Uterus (tissue), 3 donors: ENCODE measurements at regions not wholly inside any gene's neighbourhood (a gene's known extent, or its start where the extent isn't known, plus 50 kb on each side); places are given as distances from the start of the nearest gene placed in this dataset.

Experiments used
- DNase-seq, 2 donors: peaks; one replicate each; pipeline ENCODE4 v3.0.0-alpha.2; 2019 to 2020
- H3K27ac ChIP-seq, 2 donors: fragments of 200-600 bp; sonication (generic); 1 replicate in 1 of 2; 2 replicates in 1 of 2; pipeline ENCODE4 v1.5.1; 2016 to 2018
- H3K27me3 ChIP-seq, 2 donors: fragments of 200-600 bp; sonication (generic); one replicate each; pipeline ENCODE4 v1.5.1; 2018 to 2019; ENCODE audit warnings: control low read depth in 1 of 2
- H3K36me3 ChIP-seq, 2 donors: fragments of 200-600 bp; sonication (generic); one replicate each; pipeline ENCODE4 v1.5.1; 2019; ENCODE audit warnings: control low read depth in 1 of 2
- H3K4me1 ChIP-seq, 2 donors: fragments of 200-600 bp; sonication (generic); one replicate each; pipeline ENCODE4 v1.5.1; 2018 to 2019; ENCODE audit warnings: control low read depth in 1 of 2
- H3K4me3 ChIP-seq, 2 donors: fragments of 200-600 bp; sonication (generic); 1 replicate in 1 of 2; 2 replicates in 1 of 2; pipeline ENCODE4 v1.5.1; 2018 to 2019; ENCODE audit warnings: mild to moderate bottlenecking in 1 of 2
- H3K9me3 ChIP-seq, 2 donors: fragments of 200-600 bp; sonication (generic); one replicate each; pipeline ENCODE4 v1.5.1; 2019; ENCODE audit warnings: control low read depth in 1 of 2
- CTCF ChIP-seq, 4 experiments: fragments of 200-600 bp in 2 of 4; fragments of 450-650 bp in 2 of 4; sonication (generic) in 2 of 4; IDR thresholded peaks; one replicate each; pipeline ENCODE4 v1.5.1; 2016 to 2019; ENCODE audit warnings: antibody characterized with exemption in 4 of 4, mild to moderate bottlenecking in 2 of 4, moderate library complexity in 1 of 4
- POLR2A ChIP-seq, 2 donors: fragments of 450-650 bp; IDR thresholded peaks; one replicate each; pipeline ENCODE4 v1.6.1; 2016; ENCODE audit warnings: antibody characterized with exemption in 2 of 2, mild to moderate bottlenecking in 1 of 2, moderate library complexity in 1 of 2
- intact Hi-C: fragments of 100-400 bp; cut with DNase I; formaldehyde crosslinking; loops from one replicate; pipeline ENCODE4 v1.15.1; 2023; ENCODE audit warnings: low total_unique reads
- donor health status: DM: yes; HTN: yes; CAD: no.

GRCh38 chr4:123050018-123050417 lies 127.6 kb upstream of the NUDT6 start:
- intact Hi-C loops = no loop called here
- H3K4me1 ChIP-seq = no peaks in the 10 kb centered on the region
- no peaks in the 10 kb centered on the region for H3K36me3 ChIP-seq
- no peak for DNase-seq
- H3K27ac ChIP-seq = no peak overlapping the region
- no peak for TF ChIP-seq POLR2A (IDR thresholded peaks at IDR 0.05)
- TF ChIP-seq CTCF (IDR thresholded peaks at IDR 0.05) = no peak
- no peaks in the 10 kb centered on the region for H3K27me3 ChIP-seq
- H3K4me3 ChIP-seq = no peak overlapping the region
- H3K9me3 ChIP-seq = peaks cover 0 to 14% of the 10 kb centered on the region in 2 donors

- H3K9me3 ChIP-seq = peaks cover 0 to 14% of the 10 kb centered on the region in 2 donors
- H3K36me3 ChIP-seq = no peaks in the 10 kb centered on the region
- no peaks in the 10 kb centered on the region for H3K27me3 ChIP-seq
- H3K4me1 ChIP-seq = no peaks in the 10 kb centered on the region
- no peak for DNase-seq
- no peak overlapping the region for H3K27ac ChIP-seq
- intact Hi-C loops = no loop called here
- TF ChIP-seq POLR2A (IDR thresholded peaks at IDR 0.05) (no peak), CTCF (IDR thresholded peaks at IDR 0.05) (no peak)
- H3K4me3 ChIP-seq = no peak overlapping the region
These were observed 129.6 kb upstream of the NUDT6 start for GRCh38 chr4:123052007-123052406.

- no peak for DNase-seq
- Histone ChIP-seq H3K27me3 (no peaks in the 10 kb centered on the region), H3K36me3 (no peaks in the 10 kb centered on the region), H3K4me3 (no peak overlapping the region), H3K4me1 (no peaks in the 10 kb centered on the region), H3K9me3 (peaks cover 0 to 9% of the 10 kb centered on the region in 2 donors), H3K27ac (no peak overlapping the region)
- intact Hi-C loops = no loop called here
- TF ChIP-seq CTCF (IDR thresholded peaks at IDR 0.05) (no peak), POLR2A (IDR thresholded peaks at IDR 0.05) (no peak)
These were observed 133.5 kb upstream of the NUDT6 start for GRCh38 chr4:123055943-123056342.

- no peaks in the 10 kb centered on the region for H3K9me3 ChIP-seq
- intact Hi-C loops = no loop called here
- H3K4me3 ChIP-seq = no peak overlapping the region
- TF ChIP-seq POLR2A (IDR thresholded peaks at IDR 0.05) (no peak), CTCF (IDR thresholded peaks at IDR 0.05) (no peak)
- DNase-seq = no peak
- no peaks in the 10 kb centered on the region for H3K36me3 ChIP-seq
- no peak overlapping the region for H3K27ac ChIP-seq
- H3K4me1 ChIP-seq = no peaks in the 10 kb centered on the region
- no peaks in the 10 kb centered on the region for H3K27me3 ChIP-seq
These were observed 137.8 kb upstream of the NUDT6 start for GRCh38 chr4:123060039-123060770.

GRCh38 chr4:123064390-123064789 lies 142.0 kb upstream of the NUDT6 start:
- Histone ChIP-seq H3K4me1 (no peaks in the 10 kb centered on the region), H3K9me3 (no peaks in the 10 kb centered on the region), H3K36me3 (no peaks in the 10 kb centered on the region), H3K4me3 (no peak overlapping the region), H3K27me3 (no peaks in the 10 kb centered on the region), H3K27ac (no peak overlapping the region)
- no peak for DNase-seq
- intact Hi-C loops = no loop called here
- TF ChIP-seq POLR2A (IDR thresholded peaks at IDR 0.05) = no peak
- TF ChIP-seq CTCF (IDR thresholded peaks at IDR 0.05) = no peak
